ENCODE measurements at regions not wholly inside any gene's neighbourhood (a gene's known extent, or its start where the extent isn't known, plus 50 kb on each side); places are given as distances from the start of the nearest gene placed in this dataset.
"Not testable (repeated sequence)": the region's sequence is repeated elsewhere in the genome, so short reads cannot be mapped to it uniquely, and the experiment has no call there.

GRCh38 chr14:35940291-35940690 lies 114.2 kb downstream of the BRMS1L start:
- DNase-seq (ENCODE audit: low spot score), result no peak

DNA sequence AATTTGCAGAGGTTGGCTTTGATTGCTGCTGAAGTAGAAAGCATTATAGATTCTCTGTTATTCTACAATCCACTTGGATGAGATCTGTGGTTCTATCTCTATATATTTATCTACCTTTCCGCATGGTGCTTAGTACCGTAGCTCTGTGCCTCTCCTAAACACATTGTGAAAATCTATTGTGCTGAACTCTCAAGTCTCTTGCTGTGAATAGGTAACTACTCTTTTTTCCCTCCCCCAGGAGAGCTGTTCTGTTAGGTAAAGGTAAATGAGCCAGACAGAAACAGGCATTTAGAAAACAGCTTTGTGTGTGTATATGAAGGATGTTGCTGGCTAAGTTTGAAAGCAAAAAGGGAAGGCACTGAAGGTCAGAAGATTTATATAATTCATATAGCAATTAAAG lies 112.6 kb downstream of the BRMS1L start:
- no peak for DNase-seq (ENCODE audit: low spot score)

GRCh38 chr14:35934499-35934898 lies 108.4 kb downstream of the BRMS1L start:
- DNase-seq (ENCODE audit: low spot score), result no peak

DNA sequence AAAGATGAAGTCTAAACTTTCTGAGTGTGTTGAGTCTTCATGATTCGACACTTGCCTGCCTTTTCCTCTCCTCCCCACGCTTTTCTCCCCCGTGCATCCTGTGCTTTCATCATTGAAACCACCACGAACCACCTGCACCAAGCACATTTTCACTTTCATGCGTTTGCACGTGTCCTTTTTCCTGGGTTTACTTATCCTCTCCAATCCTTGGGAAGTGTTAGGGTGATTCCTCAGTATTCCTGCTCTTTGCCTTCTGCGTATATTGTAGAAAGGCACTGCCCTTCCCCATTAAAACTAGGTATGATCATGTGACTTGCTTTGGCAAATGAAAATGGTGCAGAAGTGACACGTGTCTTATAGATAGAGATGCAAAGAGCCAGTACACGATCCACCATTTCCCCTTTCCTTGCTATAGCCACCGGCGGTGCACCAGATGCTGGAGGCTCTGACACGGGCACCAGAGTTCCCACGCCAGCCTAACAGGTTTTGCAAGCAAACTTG lies 106.6 kb downstream of the BRMS1L start:
- DNase-seq (ENCODE audit: low spot score), result no peak

DNA sequence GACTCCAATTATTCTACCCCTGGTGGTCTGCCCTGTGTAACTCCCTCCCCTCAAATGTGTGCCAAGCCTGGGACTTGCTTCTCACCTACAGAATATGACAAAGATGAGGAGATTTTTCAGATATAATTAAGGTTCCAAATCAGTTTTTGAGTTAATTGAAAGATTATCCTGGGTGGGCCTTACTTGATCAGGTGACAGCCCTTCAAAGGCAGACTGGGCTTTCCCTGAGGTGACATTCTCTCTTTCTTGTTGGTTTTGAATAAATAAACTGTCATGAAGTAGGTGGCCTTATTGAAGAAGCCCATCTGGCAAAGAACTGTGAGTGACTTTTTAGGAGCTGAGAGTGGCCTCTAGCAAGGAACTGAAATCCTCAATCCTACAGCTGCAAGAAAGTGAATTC lies 106.0 kb downstream of the BRMS1L start:
- DNase-seq (ENCODE audit: low spot score), result no peak

GRCh38 chr14:35931346-35931745 lies 105.2 kb downstream of the BRMS1L start:
- no peak for DNase-seq (ENCODE audit: low spot score)

- no peak for DNase-seq (ENCODE audit: low spot score)
Measured at GRCh38 chr14:35929186-35929585, 103.0 kb downstream of the BRMS1L start.

DNA sequence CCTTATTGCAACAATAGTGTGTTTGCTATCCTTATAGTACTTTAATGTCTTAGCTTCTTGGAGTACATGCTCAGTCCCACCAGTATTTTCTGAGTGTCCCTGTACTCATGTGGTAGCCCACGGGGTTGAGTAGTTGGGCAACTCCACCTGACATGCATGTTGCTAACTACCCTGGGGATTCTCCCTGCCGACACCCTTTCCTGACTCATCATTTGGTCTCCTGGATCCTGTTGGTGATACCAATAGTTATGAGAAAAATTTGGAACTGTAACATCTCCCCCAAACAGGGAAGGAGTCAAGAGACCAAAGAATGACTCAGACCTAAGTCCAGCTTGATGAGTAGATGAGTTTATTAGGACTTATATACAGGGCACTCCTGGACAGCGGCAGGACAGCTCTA lies 101.6 kb downstream of the BRMS1L start:
- no peak for DNase-seq (ENCODE audit: low spot score)

DNA sequence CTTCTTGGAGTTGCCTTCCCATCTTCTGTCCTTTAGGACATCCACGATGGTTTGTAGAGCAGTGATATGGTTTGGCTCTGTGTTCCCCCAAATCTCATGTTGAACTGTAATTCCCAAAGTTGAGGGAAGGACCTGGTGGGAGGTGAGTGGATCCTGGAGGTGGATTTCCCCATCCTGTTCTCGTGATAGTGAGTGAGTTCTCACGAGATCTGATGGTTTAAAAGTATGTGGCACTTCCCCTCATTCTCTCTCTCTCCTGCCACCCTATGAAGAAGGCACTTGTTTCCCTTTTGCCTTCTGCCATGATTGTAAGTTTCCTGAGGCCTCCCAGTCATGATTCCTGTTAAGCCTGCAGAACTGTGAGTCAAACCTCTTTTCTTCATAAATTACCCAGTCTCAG lies 99.2 kb downstream of the BRMS1L start:
- DNase-seq (ENCODE audit: low spot score), result no peak

- DNase-seq (ENCODE audit: low spot score), result not testable (repeated sequence)
Measured at GRCh38 chr14:35922590-35922989, 96.5 kb downstream of the BRMS1L start.

DNA sequence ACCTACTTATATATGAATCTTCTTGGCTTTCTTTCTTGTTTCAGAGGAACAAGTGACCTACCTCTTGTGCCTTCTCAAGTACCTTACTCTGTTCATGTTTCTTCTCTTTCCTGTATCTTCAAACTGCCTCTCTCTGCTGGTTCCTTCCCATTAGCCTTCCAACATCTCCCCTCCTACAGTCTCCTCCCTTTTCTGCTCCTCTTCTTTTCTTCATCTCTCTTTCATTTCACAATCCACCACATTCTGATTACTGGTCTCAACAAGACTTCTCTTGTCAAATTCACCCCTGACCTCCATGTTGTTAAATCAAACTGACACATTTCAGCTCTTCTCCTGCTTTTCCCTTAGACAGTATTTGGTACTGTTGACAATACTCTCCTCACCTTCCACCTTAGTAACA lies 95.6 kb downstream of the BRMS1L start:
- no peak for DNase-seq (ENCODE audit: low spot score)
